HG02884 (cell line): ENCODE measurements at regions not wholly inside any gene's neighbourhood (a gene's known extent, or its start where the extent isn't known, plus 50 kb on each side); places are given as distances from the start of the nearest gene placed in this dataset.
"Not testable (repeated sequence)": the region's sequence is repeated elsewhere in the genome, so short reads cannot be mapped to it uniquely, and the experiment has no call there.

ENCODE experiments used
- ATAC-seq: cut with Tn5 transposase; IDR thresholded peaks from one replicate; pipeline ENCODE4 v1.9.1; 2021; ENCODE audit warnings: mild to moderate bottlenecking, moderate library complexity; ENCODE audit not compliant: unreplicated experiment

DNA sequence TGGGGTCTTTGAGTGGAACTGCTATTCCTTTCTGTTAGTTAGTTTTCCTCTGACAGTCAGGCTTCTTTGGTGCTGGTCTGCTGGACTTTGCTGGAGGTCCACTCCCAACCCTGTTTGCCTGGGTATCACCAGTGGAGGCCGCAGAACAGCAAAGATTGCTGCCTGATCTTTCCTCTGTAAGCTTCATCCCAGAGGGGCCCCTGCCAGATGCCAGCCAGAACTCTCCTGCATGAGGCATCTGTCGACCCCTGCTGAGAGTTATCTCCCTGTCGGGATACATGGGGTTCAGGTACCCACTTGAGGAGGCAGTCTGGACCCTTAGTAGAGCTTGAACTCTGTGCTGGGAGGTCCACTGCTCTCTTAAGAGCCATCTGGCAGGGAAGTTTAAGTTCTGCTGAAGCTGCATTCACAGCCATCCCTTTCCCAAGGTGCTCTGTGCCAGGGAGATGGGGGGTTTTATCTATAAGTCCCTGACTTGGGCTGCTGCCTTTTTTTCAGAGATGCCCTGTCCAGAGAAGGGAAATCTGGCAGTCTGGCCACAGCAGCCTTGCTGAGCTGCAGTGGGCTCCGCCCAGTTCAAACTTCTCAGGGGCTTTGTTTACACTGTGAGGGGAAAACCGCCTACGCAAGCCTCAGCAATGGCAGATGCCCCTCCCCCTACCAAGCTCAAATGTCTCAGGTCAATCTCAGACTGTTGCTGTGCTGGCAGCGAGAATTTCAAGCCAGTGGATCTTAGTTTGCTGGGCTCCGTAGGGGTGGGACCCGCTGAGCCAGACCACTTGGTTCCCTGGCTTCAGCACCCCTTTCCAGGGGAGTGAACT is 89.7 kb upstream of the CDK6 start:
- no peak for ATAC-seq

DNA sequence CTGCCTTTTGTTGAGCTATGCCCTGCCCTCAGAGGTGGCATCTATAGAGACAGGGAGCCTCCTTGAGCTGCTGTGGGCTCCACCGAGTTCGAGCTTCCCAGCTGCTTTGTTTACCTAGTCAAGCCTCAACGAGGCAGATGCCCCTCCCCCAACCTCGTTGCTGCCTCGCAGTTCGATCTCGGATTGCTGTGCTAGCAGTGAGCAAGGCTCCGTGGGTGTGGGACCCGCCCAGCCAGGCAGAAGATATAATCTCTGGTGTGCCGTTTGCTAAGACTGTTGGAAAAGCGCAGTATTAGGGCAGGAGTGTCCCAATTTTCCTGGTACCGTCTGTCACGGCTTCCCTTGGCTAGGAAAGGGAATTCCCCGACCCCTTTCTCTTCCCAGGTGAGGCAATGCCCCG is 88.4 kb upstream of the CDK6 start:
- no peak for ATAC-seq

DNA sequence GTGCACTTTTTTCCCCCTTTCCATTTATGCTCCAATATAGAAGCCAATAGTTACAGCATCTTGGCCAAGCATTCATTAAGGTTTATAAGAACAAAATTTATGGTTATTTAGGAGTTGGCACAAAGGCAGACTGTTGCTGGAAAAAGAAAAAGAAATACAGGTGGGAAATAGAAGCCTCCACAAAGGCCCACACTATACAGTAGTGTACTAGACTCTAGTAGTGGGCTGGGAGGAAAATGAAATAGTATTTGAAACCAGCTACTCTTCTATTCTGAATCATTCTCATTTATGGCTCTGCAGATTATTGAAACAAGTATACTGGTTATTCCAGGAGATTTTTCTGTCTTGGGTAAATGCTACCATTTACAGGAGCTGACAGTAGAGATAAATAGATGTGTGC is 80.9 kb upstream of the CDK6 start:
- ATAC-seq: no peak

DNA sequence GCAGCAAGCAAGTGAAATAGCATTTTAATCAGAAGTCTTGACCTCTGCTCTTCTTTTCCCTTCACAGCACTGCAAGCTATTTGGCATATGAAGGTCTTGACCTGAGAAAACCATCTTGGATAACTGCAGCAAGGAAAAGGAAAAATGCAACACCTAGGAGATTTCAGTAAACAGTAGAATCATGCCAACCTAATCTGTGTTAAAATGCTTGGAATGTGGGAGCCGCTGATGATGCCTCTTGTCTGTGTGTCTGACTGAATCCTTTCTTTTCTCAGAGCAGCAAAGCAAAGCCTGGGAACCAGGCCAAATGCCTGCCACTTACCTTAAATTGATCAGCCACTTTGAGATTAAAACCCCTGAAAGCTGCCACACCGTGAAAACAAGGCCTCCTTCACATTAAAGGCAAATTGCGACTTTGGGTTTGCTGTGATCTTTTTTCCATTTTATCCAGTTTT is 80.4 kb upstream of the CDK6 start:
- no peak for ATAC-seq

DNA sequence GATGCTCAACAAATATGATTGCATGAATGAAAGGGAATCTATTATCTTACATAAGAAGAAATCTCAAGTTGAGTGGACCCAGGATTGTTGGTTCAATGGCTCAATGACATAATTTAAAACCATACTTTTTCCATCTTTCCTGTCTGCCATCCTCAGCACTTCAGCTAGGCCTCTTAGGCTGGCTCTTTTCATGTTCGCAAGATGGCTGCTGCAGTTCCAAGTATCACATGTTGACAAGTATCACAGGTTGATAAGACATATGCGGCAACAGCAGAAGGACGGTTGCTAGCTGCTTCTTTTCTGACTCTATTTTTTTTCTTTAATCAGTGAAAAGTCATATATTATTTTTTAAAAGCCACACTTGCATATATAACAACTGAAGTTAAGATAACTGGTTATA is 79.0 kb upstream of the CDK6 start:
- ATAC-seq: no peak

DNA sequence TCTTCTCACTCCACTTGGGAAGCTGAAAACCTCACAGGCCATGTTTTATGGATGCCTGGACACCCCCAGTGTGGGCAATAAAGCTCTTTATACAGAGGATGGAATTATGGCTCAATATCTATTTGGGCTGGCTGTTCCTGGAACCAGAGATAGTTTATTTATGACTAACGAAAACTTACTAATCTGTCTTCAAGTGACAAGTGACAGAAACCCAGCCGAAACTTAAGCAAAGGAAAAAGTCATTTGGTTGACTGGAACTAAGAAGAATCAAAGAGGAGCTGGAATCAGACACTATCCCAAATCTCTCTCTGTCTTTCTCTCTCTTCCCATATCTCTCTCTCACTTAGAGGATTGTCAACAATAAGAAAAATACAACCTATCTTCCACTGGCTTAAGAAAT is 78.3 kb upstream of the CDK6 start:
- ATAC-seq: no peak

DNA sequence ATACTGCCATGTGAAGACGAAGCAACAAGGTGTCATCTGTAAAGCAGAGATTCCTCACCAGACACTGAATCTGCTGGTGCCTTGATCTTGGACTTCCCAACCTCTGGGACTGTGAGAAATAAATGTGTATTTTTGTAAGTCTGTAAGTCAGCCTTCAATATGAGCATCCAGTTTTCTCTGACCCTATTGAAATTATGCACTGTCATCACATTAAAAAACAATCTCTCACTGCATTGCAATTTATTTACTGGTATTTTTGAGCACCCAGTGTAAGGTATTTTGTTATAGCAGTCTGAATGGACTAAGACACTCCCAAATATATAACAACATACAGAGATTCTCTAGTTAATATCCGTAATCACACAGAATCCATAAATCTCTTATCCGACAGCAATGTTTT is 77.5 kb upstream of the CDK6 start:
- ATAC-seq: no peak

DNA sequence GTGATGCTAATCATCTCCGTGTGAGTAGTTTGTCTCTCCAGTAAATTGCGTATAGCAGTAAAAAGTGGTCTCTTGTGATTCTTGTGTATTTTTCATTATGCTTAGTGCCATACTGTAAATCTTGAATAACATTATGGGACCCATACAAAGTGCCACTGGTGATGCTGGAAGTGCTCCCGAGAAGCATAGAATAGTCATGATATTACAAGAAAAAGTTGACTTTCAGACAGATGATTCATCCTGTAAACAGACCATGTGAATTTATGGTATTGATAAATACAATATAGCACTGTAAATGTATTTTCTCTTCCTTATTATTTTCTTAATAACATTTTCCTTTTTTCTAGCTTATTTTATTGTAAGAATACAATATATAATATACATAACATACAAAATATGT is 74.6 kb upstream of the CDK6 start:
- ATAC-seq: no peak

DNA sequence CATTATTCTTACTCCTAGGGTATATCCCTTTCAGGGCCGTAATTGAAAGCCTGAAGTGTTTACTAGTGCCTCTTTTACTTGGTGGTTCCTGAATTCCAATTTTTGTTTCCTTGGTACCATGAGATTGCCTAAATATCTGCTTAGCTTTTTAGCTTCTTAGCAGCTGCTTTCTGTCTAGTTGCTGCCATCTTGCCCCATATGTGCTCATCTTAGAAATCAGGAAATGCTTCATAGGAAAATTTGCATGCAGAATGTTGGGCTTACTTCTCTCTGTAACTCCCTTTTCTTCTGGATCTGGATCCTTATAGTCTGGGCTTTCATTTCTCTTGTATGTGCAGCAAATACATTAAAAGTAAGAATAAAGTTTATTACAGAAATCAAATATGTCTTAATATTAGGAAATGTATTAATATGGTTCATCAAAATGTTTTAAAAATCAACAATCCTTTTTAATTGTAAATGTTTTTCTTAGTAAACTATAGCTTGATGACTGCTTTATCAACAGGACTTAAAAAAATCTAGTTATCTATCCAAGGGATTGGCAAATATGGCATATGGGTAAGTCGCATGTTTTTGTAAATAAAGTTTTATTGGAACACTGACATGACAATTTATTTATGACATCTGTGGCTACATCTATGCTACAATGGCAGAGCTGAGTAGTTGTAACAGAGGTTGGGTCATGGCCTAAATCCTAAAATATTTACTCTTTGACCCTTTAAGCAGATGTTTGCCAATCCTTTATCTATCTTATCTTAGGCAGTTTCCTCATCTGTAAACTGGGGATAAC is 73.5 kb upstream of the CDK6 start:
- ATAC-seq: no peak

DNA sequence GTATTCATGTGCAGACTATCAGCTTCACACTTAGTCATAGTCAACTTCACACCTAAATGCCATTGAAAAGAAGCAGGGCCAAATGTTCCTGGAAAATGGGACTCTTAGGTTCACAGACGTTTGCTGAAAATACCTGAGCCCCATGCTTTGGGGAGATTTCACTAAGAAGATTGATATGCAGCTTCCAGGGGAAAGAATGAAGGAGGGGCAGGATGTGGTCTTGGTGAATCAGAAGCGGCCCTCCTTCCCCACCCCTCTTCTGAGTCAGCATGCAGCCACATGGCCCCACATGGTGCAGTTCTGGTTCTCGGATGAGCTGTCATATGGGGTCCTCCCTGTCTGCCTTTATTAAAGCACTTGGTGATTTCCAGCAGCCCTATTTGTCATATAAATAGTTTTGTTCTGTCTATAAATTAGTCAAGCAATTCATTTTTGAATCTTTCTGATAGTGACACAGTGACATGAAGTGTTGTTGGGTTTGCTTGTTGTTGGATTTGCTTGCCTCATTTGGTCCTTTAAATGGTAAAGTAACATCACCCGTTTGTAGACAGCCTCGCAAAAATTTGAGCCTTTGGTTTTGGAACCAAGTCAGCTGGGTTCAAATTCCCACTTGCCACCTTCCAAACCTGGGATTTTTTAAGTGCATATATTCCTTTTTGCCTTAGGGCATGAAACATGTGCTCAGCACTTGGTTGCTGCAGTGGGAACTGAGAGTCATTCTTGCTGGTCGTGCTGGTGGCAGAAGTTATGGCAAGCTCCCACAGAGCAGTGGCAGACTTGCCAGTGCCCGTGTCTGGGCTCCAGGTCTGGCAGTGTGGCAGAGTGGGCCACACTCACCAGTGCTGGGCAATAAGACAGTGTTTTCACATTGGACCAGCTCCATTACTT is 68.1 kb upstream of the CDK6 start:
- ATAC-seq: peak; percentile 100

DNA sequence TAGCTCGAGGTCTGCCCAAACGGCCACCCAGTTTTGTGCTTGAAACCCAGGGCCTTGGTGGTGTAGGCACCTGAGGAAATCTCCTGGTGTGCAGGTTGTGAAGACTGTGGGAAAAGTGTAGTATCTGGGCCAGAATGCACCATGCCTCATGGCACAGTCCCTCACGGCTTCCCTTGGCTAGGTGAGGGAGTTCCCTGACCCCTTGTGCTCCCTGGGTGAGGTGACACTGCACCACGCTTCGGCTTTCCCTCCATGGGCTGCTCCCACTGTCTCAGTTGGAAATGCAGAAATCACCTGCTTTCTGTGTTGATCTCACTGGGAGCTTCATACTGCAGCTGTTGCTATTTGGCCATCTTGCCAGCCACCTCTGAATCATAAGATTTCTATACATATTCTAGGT is 62.4 kb upstream of the CDK6 start:
- no peak for ATAC-seq

DNA sequence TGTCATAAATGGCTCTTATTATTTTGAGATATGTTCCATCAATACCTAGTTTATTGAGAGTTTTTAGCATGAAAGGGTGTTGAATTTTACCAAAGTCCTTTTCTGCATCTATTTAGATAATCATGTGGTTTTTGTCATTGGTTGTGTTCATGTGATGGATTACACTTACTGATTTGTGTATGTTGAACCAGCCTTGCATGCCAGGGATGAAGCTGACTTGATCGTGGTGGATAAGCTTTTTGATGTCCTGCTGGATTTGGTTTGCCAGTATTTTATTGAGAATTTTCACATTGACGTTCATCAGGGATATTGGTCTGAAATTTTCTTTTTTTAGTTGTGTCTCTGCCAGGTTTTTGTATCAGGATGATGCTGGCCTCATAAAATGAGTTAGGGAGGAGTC is 58.5 kb upstream of the CDK6 start:
- ATAC-seq: not testable (repeated sequence)

DNA sequence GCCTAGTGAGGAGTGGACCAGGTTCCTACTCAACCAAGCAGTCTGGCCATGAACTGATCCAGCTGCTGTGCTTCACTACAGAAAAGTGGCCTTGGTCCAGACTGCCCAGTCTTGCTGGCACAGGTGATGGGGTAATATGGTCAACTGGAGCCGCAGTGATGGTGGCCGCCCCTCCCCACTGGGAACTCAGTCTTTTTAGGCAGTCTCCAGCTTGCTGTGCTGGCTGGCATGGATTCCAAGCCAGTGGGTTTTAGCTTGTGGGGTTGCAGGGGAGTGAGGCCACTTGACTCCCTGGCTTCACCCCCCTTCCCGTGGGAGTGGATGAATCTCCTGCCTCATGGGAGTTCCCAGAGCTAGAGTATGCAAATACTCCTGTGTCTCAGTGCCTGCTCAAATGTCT is 52.7 kb upstream of the CDK6 start:
- no peak for ATAC-seq
